IPS-18c (cell line): ENCODE measurements at regions not wholly inside any gene's neighbourhood (a gene's known extent, or its start where the extent isn't known, plus 50 kb on each side); places are given as distances from the start of the nearest gene placed in this dataset.

ENCODE experiments used
- H3K4me3 ChIP-seq: 2 replicates; pipeline ENCODE4 v1.7.0; 2013; ENCODE audit warnings: low read depth, mild to moderate bottlenecking, low read length, moderate library complexity; ENCODE audit not compliant: insufficient read depth
- H3K9me3 ChIP-seq: one replicate; pipeline ENCODE4 v1.6.1; 2013; ENCODE audit warnings: mild to moderate bottlenecking, low read length, moderate library complexity; ENCODE audit not compliant: control insufficient read depth, insufficient read depth

GRCh38 chr15:39495871-39496840 is 84.7 kb upstream of the THBS1 start:
- Histone ChIP-seq H3K4me3 (no peak overlapping the region), H3K9me3 (no peaks in the 10 kb centered on the region)

GRCh38 chr15:39497016-39497758 is 83.7 kb upstream of the THBS1 start:
- no peak overlapping the region for H3K4me3 ChIP-seq
- no peaks in the 10 kb centered on the region for H3K9me3 ChIP-seq

GRCh38 chr15:39497759-39498565 is 82.9 kb upstream of the THBS1 start:
- H3K4me3 ChIP-seq, result no peak overlapping the region
- H3K9me3 ChIP-seq, result no peaks in the 10 kb centered on the region

- Histone ChIP-seq H3K4me3 (no peak overlapping the region), H3K9me3 (no peaks in the 10 kb centered on the region)
Measured at GRCh38 chr15:39498629-39499028, 82.2 kb upstream of the THBS1 start.

GRCh38 chr15:39499042-39499441 is 81.8 kb upstream of the THBS1 start:
- H3K4me3 ChIP-seq, result no peak overlapping the region
- H3K9me3 ChIP-seq, result no peaks in the 10 kb centered on the region

- no peak overlapping the region for H3K4me3 ChIP-seq
Measured at GRCh38 chr15:39499681-39500080, 81.2 kb upstream of the THBS1 start.

GRCh38 chr15:39501366-39502081 is 79.4 kb upstream of the THBS1 start:
- no peaks in the 10 kb centered on the region for H3K9me3 ChIP-seq

More at GRCh38 chr15:39499681-39500080, 81.2 kb upstream of the THBS1 start:
- H3K9me3 ChIP-seq, result no peaks in the 10 kb centered on the region

GRCh38 chr15:39502082-39502447 is 78.8 kb upstream of the THBS1 start:
- H3K9me3 ChIP-seq, result no peaks in the 10 kb centered on the region
- no peak overlapping the region for H3K4me3 ChIP-seq

More at GRCh38 chr15:39501366-39502081, 79.4 kb upstream of the THBS1 start:
- no peak overlapping the region for H3K4me3 ChIP-seq

- H3K9me3 ChIP-seq, result no peaks in the 10 kb centered on the region
- no peak overlapping the region for H3K4me3 ChIP-seq
Measured at GRCh38 chr15:39502611-39503195, 78.2 kb upstream of the THBS1 start.

GRCh38 chr15:39503526-39503925 is 77.4 kb upstream of the THBS1 start:
- Histone ChIP-seq H3K4me3 (no peak overlapping the region), H3K9me3 (no peaks in the 10 kb centered on the region)

- Histone ChIP-seq H3K4me3 (no peak overlapping the region), H3K9me3 (no peaks in the 10 kb centered on the region)
Measured at GRCh38 chr15:39504808-39505207, 76.1 kb upstream of the THBS1 start.

- H3K9me3 ChIP-seq, result no peaks in the 10 kb centered on the region
- no peak overlapping the region for H3K4me3 ChIP-seq
Measured at GRCh38 chr15:39506146-39506545, 74.7 kb upstream of the THBS1 start.

- Histone ChIP-seq H3K4me3 (no peak overlapping the region), H3K9me3 (no peaks in the 10 kb centered on the region)
Measured at GRCh38 chr15:39508536-39508935, 72.3 kb upstream of the THBS1 start.

- Histone ChIP-seq H3K4me3 (no peak overlapping the region), H3K9me3 (no peaks in the 10 kb centered on the region)
Measured at GRCh38 chr15:39510001-39510701, 70.7 kb upstream of the THBS1 start.

GRCh38 chr15:39511000-39511915 is 69.6 kb upstream of the THBS1 start:
- Histone ChIP-seq H3K9me3 (no peaks in the 10 kb centered on the region), H3K4me3 (no peak overlapping the region)
